Iris pigment epithelial cell (primary cell): ENCODE measurements at regions not wholly inside any gene's neighbourhood (a gene's known extent, or its start where the extent isn't known, plus 50 kb on each side); places are given as distances from the start of the nearest gene placed in this dataset.

Source experiments
- DNase-seq: peaks from one replicate; pipeline ENCODE4 v3.0.0-alpha.2; 2011; ENCODE audit warnings: low read depth

DNA sequence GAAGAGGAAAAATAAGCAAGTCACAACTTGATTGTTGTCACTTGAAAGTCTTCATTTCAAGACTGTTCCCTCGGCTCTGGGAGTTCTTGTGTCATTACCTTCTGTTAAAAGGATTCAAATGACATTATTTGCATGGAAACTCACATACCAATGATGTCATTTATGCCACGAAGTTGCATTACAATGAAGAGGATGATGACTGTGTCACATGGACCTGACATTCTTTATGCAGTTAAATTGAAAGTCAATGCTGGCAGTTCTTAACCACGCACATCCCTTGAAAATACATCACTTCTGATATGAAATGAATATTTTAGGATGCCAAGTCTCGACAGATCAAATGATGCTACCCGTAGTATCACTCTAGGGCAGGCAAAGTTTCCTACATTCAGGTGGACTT, 1069.5 kb downstream of the VRK1 start:
- DNase-seq, result no peak

DNA sequence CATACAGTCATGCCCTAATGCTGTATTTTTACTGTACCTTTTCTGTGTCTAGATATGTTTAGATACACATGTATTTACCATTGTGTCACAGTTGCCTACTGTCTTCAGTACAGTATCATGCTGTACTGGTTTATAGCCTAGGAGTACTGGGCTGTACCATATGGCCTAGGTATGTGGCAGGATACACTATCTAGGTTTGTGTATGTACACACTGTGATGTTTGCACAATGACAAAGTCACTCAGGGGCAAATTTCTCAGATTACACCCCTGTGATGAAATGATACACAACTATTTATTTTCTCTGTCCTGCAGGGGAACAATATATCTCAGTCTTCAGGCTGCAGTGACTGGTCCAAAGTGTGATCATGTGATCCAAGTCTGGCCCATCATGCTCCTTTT, 1076.1 kb downstream of the VRK1 start:
- no peak for DNase-seq

DNA sequence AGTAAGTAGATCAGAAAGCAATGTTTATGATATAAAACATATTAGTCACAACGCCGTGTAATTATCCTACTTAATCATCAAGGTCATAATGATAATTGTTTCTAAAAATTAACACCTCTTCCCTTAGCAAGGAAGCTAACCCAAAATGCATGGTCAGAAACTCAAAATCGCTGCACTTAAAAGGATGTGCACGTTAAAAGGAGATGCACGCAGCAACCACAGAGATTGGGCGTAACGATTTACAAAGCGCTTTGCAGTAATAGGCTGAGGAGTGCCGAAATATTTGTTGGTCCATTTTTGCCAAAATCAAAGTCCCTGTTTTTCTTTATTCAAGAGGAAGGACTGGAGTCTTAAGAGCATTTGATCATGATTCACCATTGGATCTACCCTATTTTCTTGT, 1077.2 kb downstream of the VRK1 start:
- no peak for DNase-seq

DNA sequence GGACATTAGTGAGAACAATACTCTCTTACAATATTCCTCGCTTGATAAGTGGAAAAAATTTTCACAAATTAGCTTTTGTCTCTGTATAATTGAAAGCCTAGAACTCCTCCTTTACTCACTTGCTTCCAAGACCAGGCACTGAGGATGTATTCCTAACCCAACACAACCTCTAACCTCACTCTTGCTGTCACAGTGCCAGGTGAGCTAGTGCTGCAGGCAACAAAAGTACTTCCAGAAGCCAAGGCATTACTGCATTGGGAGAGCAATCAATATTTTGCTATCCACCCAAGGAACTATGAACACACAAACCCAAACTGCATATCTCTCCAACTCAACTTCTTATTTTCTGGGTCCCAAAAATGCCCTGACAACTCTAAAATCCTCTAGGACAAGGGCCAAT, 1081.0 kb downstream of the VRK1 start:
- no peak for DNase-seq

DNA sequence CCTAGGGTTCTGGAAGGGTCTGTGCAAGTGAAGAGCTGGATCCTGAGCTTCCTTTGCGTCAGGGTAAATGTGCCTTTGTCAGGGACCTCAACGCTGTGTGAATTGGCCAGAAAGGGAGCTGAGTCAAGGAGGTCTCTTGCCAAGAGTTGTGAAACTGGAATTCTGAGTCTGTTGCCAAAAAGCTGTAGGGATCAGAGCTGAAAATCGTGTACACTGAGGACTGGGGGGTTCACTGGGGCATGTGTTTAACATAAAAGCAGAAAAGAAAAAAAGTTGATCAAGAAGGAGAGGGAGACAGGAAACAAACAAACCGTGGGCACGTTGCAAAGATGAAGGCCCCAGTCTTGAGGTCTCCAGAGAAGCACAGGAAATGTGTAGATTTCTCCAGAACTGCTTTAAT, 1081.5 kb downstream of the VRK1 start:
- no peak for DNase-seq

DNA sequence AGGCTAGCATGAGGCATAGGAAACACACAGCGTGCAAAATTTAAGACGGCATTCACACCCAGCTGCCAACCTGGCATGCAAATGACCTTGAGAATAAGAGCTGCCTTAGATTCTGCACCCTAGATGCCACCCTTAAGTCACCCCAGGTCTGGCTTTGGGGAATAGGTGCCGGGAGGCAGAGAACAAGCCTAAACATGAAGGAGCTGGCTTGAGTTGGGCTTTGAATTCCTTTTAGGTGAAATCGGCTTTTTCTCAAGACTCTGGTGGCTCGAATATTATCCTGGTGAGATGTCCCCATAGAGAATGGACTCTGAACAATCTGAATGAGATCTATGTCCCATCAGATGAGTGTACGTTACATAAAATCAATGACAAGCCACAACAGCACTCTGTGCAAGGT, 1090.5 kb downstream of the VRK1 start:
- DNase-seq, result no peak

DNA sequence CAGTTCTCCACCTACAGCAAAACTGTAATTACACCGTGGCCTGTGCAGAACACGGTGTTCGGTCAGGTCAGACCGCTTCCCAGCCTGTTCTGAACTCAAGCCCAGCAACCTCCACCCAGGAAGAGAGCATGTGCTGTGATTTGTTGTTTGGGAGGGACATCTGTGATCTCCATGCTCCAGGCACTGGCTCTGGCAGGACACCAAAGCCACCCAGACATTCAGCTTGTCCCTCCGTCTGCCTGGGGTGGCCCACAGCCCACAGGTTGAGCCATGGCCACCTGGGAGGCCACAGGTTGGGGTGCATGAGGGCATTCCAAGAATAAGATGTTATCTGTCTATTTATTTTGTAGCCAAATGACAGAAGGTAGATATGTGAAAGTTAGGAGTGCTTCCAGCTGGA, 1091.1 kb downstream of the VRK1 start:
- DNase-seq, result no peak

DNA sequence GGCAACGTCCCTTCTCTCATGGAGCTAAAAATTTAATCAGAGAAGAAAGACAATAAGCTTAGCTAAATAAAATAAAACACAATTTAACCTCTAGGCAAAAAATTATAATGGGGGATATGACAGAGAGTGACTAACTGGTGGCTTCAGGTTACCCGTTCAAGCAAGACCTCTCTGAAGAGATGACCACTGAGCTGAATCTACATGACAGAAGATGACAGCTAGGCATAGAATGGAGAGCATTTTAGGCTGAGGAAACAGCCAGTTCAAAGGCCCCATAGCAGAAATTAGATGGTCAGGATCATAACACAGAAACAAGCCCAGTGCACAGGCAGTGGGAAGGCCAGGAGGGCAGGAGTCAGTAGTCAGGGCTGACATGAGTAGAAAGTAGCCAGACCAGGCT, 1094.3 kb downstream of the VRK1 start:
- no peak for DNase-seq

DNA sequence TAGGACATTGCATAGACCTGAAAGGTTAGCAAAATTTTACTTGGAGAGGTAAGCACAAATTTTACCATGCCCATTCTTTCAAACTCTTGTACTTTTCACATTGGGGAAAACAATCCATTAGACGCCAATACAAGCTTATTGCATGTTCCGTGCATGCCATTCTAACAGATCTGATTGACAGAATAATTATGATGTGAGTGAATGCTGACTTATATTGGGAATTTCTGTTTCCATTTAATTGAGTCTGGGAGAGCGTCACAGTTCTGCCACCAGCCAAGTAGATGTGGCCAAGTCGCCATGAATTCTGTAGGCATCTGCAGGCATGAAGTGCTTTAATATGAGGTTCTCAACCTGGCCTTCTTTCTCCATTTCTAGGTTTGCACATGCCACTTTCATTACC, 1097.4 kb downstream of the VRK1 start:
- DNase-seq, result no peak

DNA sequence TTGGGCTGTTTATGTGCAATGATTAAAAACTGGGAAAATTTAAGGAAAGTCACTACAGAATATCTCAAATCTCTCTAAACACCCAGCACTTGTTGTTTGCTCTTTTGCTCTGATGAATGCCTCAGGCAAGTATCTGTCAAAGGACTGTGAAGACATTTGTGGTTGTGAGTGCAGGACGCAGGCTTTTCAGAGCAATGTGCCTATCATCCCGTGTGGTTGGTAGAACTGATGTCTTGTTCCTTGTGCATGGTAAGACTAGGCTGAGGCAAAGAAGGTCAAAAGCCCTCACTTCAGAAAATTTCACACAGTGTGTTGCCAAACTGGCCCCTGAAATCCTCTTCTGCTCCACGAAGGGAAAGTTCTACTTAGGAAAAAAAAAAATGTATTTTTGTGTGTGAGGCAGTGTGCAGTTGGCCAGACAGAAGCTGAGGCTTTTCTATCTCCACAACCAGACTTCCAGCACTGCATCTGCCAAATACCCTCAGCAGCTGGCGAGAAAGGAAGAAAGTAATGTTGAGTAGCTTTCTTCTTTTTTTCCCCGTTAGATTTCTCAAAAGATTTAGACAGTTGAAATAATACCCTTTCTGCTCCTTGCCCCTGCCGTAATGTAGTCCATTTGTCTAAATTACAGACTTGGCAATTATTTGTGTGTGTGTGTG, 1103.1 kb downstream of the VRK1 start:
- DNase-seq, result no peak

DNA sequence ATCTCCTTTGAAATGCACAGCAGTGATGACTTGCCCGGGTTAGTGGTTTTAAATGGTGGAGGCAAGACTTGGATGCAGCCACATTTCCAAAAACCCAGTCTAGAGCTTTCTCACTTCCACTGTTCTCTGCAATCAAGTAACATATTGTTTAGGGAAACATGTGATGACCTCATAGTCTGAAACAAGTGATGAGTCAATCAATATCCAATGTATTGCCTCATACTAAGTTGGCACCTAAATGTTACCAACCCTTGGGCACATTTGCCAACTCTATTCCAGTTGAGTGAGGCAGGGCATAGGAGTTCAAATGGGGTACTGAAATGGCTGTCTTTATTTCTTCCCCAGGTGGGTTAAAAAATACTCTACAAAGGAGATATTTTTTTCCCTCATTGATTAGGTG, 1105.4 kb downstream of the VRK1 start:
- DNase-seq, result no peak

DNA sequence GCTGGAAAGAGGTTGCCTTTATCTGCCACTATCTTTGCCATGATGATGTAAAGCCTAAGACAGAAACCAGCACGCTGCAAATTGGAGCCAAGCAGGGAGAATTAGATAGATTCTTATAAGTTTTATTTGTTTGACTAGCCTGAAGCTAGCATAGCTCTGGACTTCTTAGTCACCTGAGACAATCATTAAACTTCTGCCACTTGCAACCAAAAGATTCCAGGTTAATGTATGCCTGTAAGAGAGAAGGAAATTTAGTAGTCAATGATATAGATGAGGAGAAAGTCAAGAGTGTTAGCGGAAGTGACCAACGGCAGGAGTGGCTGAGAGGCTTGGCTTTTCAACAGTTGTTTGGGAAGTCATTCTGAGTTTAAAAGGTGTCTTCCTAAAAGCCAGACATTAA, 1106.6 kb downstream of the VRK1 start:
- no peak for DNase-seq

DNA sequence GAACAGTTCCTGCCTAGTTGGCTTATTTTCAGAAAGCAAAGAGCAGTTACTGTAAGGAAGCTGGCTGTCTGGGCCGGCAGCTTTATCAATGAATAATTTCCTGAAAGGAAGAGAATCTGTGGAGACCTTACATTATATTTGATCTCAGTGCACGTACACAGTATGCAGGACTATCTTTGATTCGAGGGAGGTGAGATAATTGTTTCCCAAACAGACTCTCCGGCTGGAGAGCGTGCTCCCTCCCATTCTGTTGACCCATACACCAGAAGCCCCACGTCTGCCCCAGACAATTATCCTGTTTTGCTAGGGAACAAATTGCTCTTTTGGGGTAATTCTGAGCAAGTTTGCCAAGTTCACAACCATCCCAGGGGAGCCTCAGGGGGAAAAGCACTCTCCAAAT, 1115.0 kb downstream of the VRK1 start:
- DNase-seq, result no peak

DNA sequence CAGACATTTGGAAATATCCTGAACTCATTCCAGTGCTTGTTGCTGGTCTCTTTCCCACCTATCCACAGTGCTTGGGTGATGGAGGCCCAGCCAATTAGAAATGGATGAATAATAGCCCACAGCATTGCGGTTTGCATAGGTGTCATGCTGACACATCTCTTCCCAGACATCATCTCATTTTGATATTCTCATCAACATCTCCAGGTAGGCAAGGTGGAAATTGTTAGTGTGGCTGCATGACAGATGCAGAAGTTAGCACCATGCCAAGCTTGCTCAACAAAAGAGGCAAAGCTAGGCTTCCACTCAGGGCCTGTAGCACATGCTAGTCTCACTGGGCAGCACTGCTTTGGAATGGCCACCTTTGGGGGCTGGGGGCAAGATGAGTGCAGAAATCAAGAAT, 1118.9 kb downstream of the VRK1 start:
- DNase-seq, result no peak

DNA sequence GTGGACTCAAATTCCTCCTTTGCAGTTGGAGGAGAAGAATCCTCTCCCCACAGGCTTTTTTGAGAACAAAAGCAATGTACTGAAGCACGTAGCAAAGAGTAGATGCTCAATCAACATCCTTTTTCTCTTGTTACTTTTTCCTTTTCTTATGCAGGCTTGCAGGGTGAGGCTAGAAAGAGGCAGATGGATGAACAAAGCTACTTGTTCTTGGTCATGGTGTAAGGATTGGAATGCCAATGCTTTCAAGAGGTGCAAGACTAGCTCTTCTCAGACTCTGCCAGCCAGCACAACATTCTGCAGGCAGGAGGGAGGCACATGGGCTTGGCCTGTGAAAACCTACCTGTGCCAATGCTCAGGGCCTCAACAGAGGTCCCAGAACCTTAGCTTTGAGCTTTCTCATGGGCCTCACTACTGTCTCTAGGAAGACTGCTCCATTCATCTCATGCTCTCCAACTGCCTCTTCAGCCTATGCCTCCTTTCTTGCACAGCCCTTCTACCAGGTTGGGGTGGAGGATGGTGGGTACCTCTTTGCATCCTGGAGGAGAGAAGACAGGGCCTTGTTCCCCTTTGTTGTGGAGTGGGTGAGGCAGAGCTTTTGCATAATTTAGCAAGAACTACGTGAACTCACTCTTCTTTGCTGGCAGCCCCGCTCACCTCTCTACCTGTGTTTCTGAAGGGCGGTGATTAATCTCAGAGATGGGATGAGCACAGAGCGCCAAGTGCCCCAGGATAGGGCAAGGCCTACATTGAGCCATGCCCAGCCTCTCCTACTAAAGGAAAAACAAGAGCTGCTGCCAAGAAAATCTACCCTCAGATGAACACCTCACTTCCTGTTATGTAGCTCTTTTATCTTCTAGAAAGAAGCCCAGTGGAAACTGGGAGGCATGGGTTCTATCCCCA, 1119.7 kb downstream of the VRK1 start:
- no peak for DNase-seq

DNA sequence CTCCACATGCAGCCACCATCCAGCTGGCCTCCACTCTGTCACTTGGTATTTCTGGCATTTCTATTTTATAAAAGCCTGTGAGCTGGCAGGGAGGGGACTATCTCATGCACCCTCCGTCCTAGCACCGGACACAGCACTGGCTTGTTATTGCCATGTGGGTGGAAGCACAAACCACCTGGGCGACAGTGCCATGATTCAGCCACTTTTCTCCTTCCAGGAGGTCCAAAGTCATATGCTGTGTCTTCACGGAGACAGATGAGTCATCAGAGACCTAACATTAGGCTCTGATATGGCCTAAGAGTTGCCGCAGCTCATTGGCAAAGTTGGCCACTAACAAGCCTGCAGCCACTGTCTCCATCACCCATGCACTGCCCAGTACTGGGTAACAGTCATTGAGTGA, 1123.0 kb downstream of the VRK1 start:
- DNase-seq, result no peak

DNA sequence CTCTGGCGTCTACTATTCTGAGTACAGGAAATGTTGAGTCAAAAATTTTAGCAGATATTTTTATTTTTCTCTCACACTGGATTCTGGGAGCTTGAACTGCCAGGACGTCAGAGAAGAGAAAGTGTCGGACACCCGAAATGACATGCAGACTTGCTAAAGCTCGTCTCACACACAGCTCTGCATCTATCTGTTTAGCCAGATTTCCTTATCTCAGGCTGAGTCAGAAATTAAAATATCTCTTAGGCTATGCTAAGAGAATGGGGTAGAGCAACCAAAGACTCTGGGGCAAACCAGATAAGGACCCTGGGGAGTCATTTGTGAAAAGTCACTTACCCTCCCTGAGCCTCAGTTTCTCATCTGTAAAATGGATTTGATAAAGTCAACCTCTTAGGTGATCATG, 1124.1 kb downstream of the VRK1 start:
- DNase-seq, result no peak

DNA sequence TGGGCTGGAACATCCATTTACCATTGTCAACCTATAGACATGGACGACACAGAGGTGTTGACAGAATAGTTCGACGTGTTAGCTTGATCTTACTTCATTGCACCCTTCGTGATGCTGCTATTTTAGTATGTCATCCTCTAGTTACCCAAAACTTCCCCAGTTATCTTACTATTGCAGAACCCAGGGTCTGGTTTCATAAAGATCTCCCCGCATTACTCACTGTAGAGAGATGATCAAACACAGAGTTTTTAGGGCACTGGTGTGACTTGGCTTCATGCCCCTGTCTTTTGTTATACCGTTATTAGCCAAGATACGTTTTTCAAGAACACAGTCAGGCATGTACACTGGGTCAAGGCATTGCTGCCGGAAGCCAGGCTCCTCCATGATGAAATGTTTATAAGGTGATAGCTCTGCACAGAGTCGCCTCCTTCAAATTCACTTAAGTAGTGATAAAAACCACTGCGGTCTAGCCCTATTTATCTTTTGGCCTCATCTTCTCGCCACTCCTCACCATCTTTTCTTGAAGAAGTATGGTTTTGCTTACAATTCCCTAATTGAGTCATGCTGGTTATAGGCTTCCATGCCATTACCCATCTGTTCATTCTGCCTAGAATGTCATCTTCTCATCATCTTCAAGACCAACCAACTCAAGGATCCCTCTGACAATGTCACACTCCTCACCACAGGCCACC, 1127.9 kb downstream of the VRK1 start:
- no peak for DNase-seq

DNA sequence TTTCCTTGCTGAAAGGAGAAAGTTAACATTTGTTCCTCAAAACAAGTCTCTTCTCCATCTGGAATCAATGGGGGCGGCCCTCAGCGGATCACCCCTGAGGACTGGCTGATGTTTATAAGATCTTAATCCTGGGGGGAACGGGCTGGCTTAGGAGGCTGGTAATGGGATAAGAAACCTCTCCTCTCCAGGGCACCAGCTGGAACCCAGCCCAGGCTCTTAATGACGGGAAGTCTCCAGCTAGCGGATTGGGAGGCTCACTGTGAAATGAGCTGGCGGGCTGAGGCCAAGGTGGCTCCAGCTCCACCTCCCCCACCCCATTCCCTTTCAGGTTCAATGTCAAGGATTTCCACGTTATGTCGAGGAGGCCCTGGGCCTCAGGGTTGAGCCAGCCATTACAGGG, 1133.0 kb downstream of the VRK1 start:
- DNase-seq, result no peak

DNA sequence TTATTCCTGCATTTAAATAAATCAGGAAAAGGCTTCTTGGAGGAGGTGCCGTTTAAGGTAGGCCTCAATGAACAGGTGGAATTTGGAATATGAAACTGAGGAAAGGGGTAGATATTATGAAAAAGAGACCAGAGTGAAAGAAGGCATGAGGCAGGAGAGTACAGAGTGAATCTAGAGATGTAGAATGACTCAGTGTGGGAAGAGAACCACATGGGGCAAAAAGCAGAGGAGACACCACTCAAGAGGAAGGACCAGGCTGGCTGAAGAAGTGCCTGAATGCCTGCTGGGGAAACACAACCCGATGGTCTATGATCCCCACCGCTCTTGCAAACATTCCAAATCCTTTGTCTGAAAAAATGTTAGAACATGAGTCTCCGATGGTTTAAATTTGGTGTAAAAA, 1134.1 kb downstream of the VRK1 start:
- DNase-seq, result no peak

DNA sequence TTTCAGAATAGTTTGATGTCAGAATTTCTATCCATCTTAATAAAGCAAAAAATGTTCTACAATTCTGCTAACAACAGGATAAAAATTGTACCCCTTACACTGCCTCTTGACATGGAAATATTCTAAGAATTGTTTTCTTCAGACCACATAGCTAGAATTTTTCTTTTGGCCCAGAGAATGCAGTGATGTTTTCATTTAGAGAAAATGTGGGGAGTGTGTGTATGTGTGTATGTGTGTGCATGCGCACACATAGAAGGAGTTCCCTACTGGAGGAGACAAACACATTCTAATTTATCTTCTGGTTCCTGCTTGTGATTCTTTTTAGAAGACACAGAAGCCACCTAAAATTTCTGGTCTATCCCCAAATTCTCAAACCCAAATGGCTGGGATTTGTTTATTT, 1145.7 kb downstream of the VRK1 start:
- no peak for DNase-seq

DNA sequence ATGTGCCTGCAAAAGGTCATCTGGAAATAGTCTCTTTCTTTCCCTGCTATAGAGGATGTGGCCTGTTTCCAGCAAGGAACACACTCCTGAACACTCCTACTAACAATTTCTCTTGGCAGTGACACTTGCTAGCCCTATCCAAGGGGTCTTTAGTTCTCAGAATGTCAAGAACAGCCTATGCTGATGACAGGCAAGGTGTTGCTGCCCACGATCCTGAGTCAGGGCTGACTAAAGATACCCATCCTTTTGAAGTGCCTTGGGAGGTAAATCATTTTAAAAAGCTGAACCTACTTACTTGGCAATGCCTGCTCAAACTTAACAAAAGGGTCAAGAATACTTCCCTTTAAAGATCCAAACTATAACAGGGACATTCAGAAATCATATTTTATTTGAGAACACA, 1146.4 kb downstream of the VRK1 start:
- DNase-seq, result no peak

DNA sequence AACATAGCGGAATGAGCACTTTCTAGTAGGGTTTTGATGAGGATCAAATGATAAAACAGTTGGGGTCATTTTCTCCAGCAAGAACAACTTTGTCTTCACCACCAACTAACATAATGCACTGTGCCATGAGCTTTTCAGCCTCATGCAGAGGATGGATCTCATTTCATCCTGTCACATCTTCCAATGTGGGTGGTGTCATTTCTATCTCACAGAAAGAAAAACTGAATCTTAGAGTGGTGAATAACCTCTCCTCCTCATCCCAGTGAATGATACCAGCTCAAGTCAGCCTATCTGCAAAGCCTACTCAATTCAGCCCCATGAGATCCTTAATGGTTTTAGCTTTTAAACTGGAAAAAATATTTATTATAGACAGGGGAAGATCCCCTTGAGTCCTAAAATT, 1147.2 kb downstream of the VRK1 start:
- DNase-seq, result no peak
